SK-N-MC (cell line): ENCODE measurements at regions not wholly inside any gene's neighbourhood (a gene's known extent, or its start where the extent isn't known, plus 50 kb on each side); places are given as distances from the start of the nearest gene placed in this dataset.

Experiments
- EZH2 ChIP-seq: fragments of 200-600 bp; sonication (generic); IDR thresholded peaks from one replicate; pipeline ENCODE4 v1.6.1; 2017; ENCODE audit warnings: antibody characterized with exemption
- FOXP2 ChIP-seq: optimal IDR thresholded peaks from 2 replicates; pipeline ENCODE3; 2011; ENCODE audit warnings: mild to moderate bottlenecking, moderate library complexity; ENCODE audit not compliant: insufficient read depth; ENCODE audit errors: extremely low read length, control extremely low read depth
- POLR2AphosphoS5 ChIP-seq: IDR thresholded peaks from 2 replicates; pipeline ENCODE4 v1.6.1; 2012; ENCODE audit warnings: mild to moderate bottlenecking, low read depth, low read length, borderline replicate concordance

DNA sequence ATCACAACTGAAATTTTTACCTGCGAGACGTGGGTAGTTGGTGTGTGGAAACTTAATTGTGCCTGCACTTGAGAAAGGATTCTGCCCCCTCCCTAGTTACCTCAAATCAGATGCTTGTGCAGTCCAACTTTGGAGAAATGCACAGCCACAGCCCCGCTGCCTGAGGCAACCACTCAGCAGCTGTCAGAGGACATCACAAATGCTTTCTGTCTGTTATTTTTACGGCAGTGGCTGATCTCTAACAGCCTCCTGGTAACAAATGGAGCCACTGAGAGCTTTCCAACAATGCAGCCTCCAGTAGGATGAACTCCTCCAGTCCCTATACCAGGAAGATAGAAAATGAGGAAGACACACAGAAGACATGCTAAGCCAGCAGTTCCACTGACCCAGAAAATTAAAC is 712.2 kb upstream of the GHITM start:
- no peak for TF ChIP-seq POLR2AphosphoS5
- no peak for TF ChIP-seq EZH2
- TF ChIP-seq FOXP2, result no peak
